PC-9 (cell line): ENCODE measurements at regions not wholly inside any gene's neighbourhood (a gene's known extent, or its start where the extent isn't known, plus 50 kb on each side); places are given as distances from the start of the nearest gene placed in this dataset.
A peak's percentile ranks its signal among the peaks of the same experiment; 100 is the strongest.

Experiments
- BruUV-seq: library from RNA; stranded (reverse); fragments of 400-500 nt; replicated peaks from 2 replicates; lab custom pipeline; 2021; lab: Mats Ljungman, UMichigan
- CTCF ChIA-PET: fragments of 300-600 bp; sonication (Branson Sonifier 250); formaldehyde crosslinking; loops from one replicate; lab custom pipeline; 2022; ENCODE audit warnings: antibody characterized with exemption; lab: Charles Lee
- POLR2A ChIA-PET: fragments of 300-600 bp; sonication (Branson Sonifier 250); formaldehyde crosslinking; loops from one replicate; lab custom pipeline; 2022; ENCODE audit warnings: antibody characterized with exemption; ENCODE audit not compliant: unreplicated experiment; lab: Charles Lee
- DNase-seq, 2 experiments: peaks; one replicate each; pipeline versions ENCODE4 v3.0.0 to v3.0.0-alpha.2; 2015 to 2022; ENCODE audit warnings: mixed read lengths in 1 of 2
- H2AFZ ChIP-seq: fragments of 200-600 bp; sonication (generic); 2 replicates; pipeline ENCODE4 v1.8.1; 2017; ENCODE audit warnings: antibody characterized with exemption
- H3F3A ChIP-seq: fragments of 200-600 bp; sonication (generic); 2 replicates; pipeline ENCODE4 v1.8.1; 2017; ENCODE audit warnings: antibody characterized with exemption, mild to moderate bottlenecking, low read depth; ENCODE audit not compliant: insufficient read depth
- H3K27ac ChIP-seq: fragments of 200-600 bp; sonication (generic); 2 replicates; pipeline ENCODE4 v1.6.1; 2016; ENCODE audit warnings: mixed run types
- H3K27me3 ChIP-seq: fragments of 200-600 bp; sonication (generic); 2 replicates; pipeline ENCODE4 v1.6.1; 2016; ENCODE audit warnings: low read depth, mixed run types; ENCODE audit not compliant: insufficient read depth
- H3K36me3 ChIP-seq: fragments of 200-600 bp; sonication (generic); 2 replicates; pipeline ENCODE4 v1.6.1; 2016; ENCODE audit warnings: low read depth, mixed run types
- H3K4me1 ChIP-seq: fragments of 200-600 bp; sonication (generic); replicated peaks from 2 replicates; pipeline ENCODE4 v1.6.1; 2016; ENCODE audit warnings: mixed run types; ENCODE audit not compliant: insufficient read depth
- H3K4me2 ChIP-seq: fragments of 200-600 bp; sonication (generic); 2 replicates; pipeline ENCODE4 v1.6.1; 2017; ENCODE audit warnings: mixed run types
- H3K4me3 ChIP-seq: fragments of 200-600 bp; sonication (generic); 2 replicates; pipeline ENCODE4 v1.6.1; 2016; ENCODE audit warnings: mixed run types
- H3K79me2 ChIP-seq: fragments of 200-600 bp; sonication (generic); 2 replicates; pipeline ENCODE4 v1.6.1; 2017; ENCODE audit warnings: low read depth, mixed run types
- H3K9me2 ChIP-seq: fragments of 200-600 bp; sonication (generic); 2 replicates; pipeline ENCODE4 v1.8.1; 2017; ENCODE audit warnings: mild to moderate bottlenecking; ENCODE audit not compliant: insufficient read depth
- H3K9me3 ChIP-seq: fragments of 200-600 bp; sonication (generic); 2 replicates; pipeline ENCODE4 v1.8.1; 2016; ENCODE audit warnings: low read depth; ENCODE audit not compliant: insufficient read depth
- H4K20me1 ChIP-seq: fragments of 200-600 bp; sonication (generic); 2 replicates; pipeline ENCODE4 v1.8.1; 2017; ENCODE audit not compliant: insufficient read depth
- EZH2 ChIP-seq: fragments of 200-600 bp; sonication (generic); IDR thresholded peaks from 2 replicates; pipeline ENCODE4 v1.8.0; 2017; ENCODE audit warnings: antibody characterized with exemption, low read depth
- intact Hi-C: fragments of 100-400 bp; cut with micrococcal nuclease; formaldehyde crosslinking; loops from one replicate; pipeline ENCODE4 v1.10.0; 2022; ENCODE audit not compliant: unreplicated experiment
- TF ChIP-seq, protein P1 (sequence below): fragments of 200-600 bp; sonication (generic); conservative IDR thresholded peaks from 2 replicates; pipeline ENCODE4 v1.6.1; 2017; ENCODE audit warnings: mixed run types, antibody characterized with exemption, mild to moderate bottlenecking, moderate library complexity

- CTCF ChIA-PET, result no interaction called here
- no peaks in the 10 kb centered on the region for H3K27me3 ChIP-seq
- intact Hi-C loops, result no loop called here
- H4K20me1 ChIP-seq, result no peaks in the 10 kb centered on the region
- POLR2A ChIA-PET, result no interaction called here
- no peaks in the 10 kb centered on the region for H3K79me2 ChIP-seq
- H2AFZ ChIP-seq, result no peak overlapping the region
- H3K36me3 ChIP-seq, result no peaks in the 10 kb centered on the region
- no peak overlapping the region for H3K27ac ChIP-seq
- H3F3A ChIP-seq, result no peaks in the 10 kb centered on the region
- H3K9me3 ChIP-seq, result no peaks in the 10 kb centered on the region
- no peak for DNase-seq
- H3K4me2 ChIP-seq, result no peak overlapping the region
- H3K4me3 ChIP-seq, result no peak overlapping the region
- no peaks in the 10 kb centered on the region for H3K9me2 ChIP-seq
- BruUV-seq, result no TSS peak
- H3K4me1 ChIP-seq, result no peaks in the 10 kb centered on the region
- TF ChIP-seq, protein P1, sequence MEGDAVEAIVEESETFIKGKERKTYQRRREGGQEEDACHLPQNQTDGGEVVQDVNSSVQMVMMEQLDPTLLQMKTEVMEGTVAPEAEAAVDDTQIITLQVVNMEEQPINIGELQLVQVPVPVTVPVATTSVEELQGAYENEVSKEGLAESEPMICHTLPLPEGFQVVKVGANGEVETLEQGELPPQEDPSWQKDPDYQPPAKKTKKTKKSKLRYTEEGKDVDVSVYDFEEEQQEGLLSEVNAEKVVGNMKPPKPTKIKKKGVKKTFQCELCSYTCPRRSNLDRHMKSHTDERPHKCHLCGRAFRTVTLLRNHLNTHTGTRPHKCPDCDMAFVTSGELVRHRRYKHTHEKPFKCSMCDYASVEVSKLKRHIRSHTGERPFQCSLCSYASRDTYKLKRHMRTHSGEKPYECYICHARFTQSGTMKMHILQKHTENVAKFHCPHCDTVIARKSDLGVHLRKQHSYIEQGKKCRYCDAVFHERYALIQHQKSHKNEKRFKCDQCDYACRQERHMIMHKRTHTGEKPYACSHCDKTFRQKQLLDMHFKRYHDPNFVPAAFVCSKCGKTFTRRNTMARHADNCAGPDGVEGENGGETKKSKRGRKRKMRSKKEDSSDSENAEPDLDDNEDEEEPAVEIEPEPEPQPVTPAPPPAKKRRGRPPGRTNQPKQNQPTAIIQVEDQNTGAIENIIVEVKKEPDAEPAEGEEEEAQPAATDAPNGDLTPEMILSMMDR, result peak; percentile 36; the same call in 1 of the 2 replicates
- no peak for TF ChIP-seq EZH2
Observed at GRCh38 chrX:46386511-46386910, 158.7 kb downstream of the ZNF674 start.

DNA sequence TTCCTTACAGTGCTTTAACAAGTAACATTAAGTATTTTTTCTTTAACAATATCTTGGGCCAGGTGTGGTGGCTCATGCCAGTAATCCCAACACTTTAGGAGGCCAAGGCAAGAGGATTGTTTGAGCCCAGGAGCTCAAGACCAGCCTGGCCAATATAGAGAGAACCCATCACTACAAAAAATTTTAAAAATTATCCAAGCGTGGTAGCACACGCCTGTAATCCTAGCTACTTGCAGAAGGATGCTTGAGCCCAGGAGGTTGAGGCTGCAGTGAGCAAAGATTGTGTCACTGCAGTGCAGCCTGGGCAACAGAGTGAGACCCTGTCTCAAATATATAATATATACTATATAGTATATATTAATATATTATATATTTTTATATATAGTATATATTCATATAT, 162.2 kb downstream of the ZNF674 start:
- CTCF ChIA-PET, result no interaction called here

GRCh38 chrX:46382595-46382994, 162.6 kb downstream of the ZNF674 start:
- no peak overlapping the region for H2AFZ ChIP-seq
- CTCF ChIA-PET, result no interaction called here

More for the DNA sequence above, 162.2 kb downstream of the ZNF674 start:
- POLR2A ChIA-PET, result no interaction called here
- intact Hi-C loops, result no loop called here
- Histone ChIP-seq H3K27ac (no peak overlapping the region), H4K20me1 (no peaks in the 10 kb centered on the region), H3F3A (no peaks in the 10 kb centered on the region), H2AFZ (no peak overlapping the region), H3K9me2 (no peaks in the 10 kb centered on the region), H3K9me3 (no peaks in the 10 kb centered on the region), H3K79me2 (no peaks in the 10 kb centered on the region), H3K4me1 (no peaks in the 10 kb centered on the region), H3K4me3 (no peak overlapping the region), H3K4me2 (no peak overlapping the region), H3K27me3 (no peaks in the 10 kb centered on the region), H3K36me3 (no peaks in the 10 kb centered on the region)
- TF ChIP-seq, protein P1, result no peak
- no peak for TF ChIP-seq EZH2
- no peak for DNase-seq
- no TSS peak for BruUV-seq

More at GRCh38 chrX:46382595-46382994, 162.6 kb downstream of the ZNF674 start:
- H3K9me3 ChIP-seq, result no peaks in the 10 kb centered on the region
- POLR2A ChIA-PET, result no interaction called here
- H3K9me2 ChIP-seq, result no peaks in the 10 kb centered on the region
- no peaks in the 10 kb centered on the region for H3K27me3 ChIP-seq
- no peak overlapping the region for H3K27ac ChIP-seq
- no peak for DNase-seq
- H3K4me2 ChIP-seq, result no peak overlapping the region
- H3F3A ChIP-seq, result no peaks in the 10 kb centered on the region
- no peaks in the 10 kb centered on the region for H3K4me1 ChIP-seq
- H3K79me2 ChIP-seq, result no peaks in the 10 kb centered on the region
- no peak for TF ChIP-seq EZH2
- TF ChIP-seq, protein P1, result no peak
- no peaks in the 10 kb centered on the region for H4K20me1 ChIP-seq
- no peaks in the 10 kb centered on the region for H3K36me3 ChIP-seq
- BruUV-seq, result no TSS peak
- intact Hi-C loops, result no loop called here
- H3K4me3 ChIP-seq, result no peak overlapping the region
